ENCODE measurements at regions not wholly inside any gene's neighbourhood (a gene's known extent, or its start where the extent isn't known, plus 50 kb on each side); places are given as distances from the start of the nearest gene placed in this dataset.

GRCh38 chr2:105455488-105456003 lies 56.7 kb upstream of the FHL2 start:
- Histone ChIP-seq H3K27ac (no peak overlapping the region), H3K27me3 (no peaks in the 10 kb centered on the region), H3K4me1 (ENCODE audit: control insufficient read depth in 1 of 2, insufficient read depth in 1 of 2, low read depth in 1 of 2, low read length in 1 of 2) (no peaks in the 10 kb centered on the region), H3K9me3 (no peaks in the 10 kb centered on the region), H3K4me3 (ENCODE audit: low read depth in 1 of 2, low read length in 1 of 2) (no peak overlapping the region), H3K36me3 (no peaks in the 10 kb centered on the region)
- TF ChIP-seq CTCF (IDR thresholded peaks at IDR 0.05) = no peak

- Histone ChIP-seq H3K27ac (no peak overlapping the region), H3K27me3 (no peaks in the 10 kb centered on the region), H3K9me3 (no peaks in the 10 kb centered on the region), H3K4me1 (ENCODE audit: control insufficient read depth in 1 of 2, insufficient read depth in 1 of 2, low read depth in 1 of 2, low read length in 1 of 2) (no peaks in the 10 kb centered on the region), H3K36me3 (no peaks in the 10 kb centered on the region), H3K4me3 (ENCODE audit: low read depth in 1 of 2, low read length in 1 of 2) (no peak overlapping the region)
- TF ChIP-seq CTCF (IDR thresholded peaks at IDR 0.05) = no peak
These were observed 56.1 kb upstream of the FHL2 start for GRCh38 chr2:105454801-105455485.

- no peaks in the 10 kb centered on the region for H3K4me1 ChIP-seq (ENCODE audit: control insufficient read depth in 1 of 2, insufficient read depth in 1 of 2, low read depth in 1 of 2, low read length in 1 of 2)
- no peaks in the 10 kb centered on the region for H3K36me3 ChIP-seq
- H3K27ac ChIP-seq = no peak overlapping the region
- no peak overlapping the region for H3K4me3 ChIP-seq (ENCODE audit: low read depth in 1 of 2, low read length in 1 of 2)
- no peaks in the 10 kb centered on the region for H3K27me3 ChIP-seq
- no peaks in the 10 kb centered on the region for H3K9me3 ChIP-seq
- TF ChIP-seq CTCF (IDR thresholded peaks at IDR 0.05) = no peak
These were observed 52.8 kb upstream of the FHL2 start for GRCh38 chr2:105451571-105452166.

- Histone ChIP-seq H3K36me3 (no peaks in the 10 kb centered on the region), H3K4me3 (ENCODE audit: low read depth in 1 of 2, low read length in 1 of 2) (no peak overlapping the region), H3K4me1 (ENCODE audit: control insufficient read depth in 1 of 2, insufficient read depth in 1 of 2, low read depth in 1 of 2, low read length in 1 of 2) (no peaks in the 10 kb centered on the region), H3K9me3 (no peaks in the 10 kb centered on the region), H3K27me3 (no peaks in the 10 kb centered on the region), H3K27ac (no peak overlapping the region)
- TF ChIP-seq CTCF (IDR thresholded peaks at IDR 0.05) = no peak
These were observed 51.6 kb upstream of the FHL2 start for GRCh38 chr2:105450471-105450870.

GRCh38 chr2:105449076-105449475 lies 50.2 kb upstream of the FHL2 start:
- H3K27ac ChIP-seq = no peak overlapping the region

More at GRCh38 chr2:105449076-105449475, 50.2 kb upstream of the FHL2 start:
- Histone ChIP-seq H3K4me1 (ENCODE audit: control insufficient read depth in 1 of 2, insufficient read depth in 1 of 2, low read depth in 1 of 2, low read length in 1 of 2) (no peaks in the 10 kb centered on the region), H3K36me3 (no peaks in the 10 kb centered on the region), H3K9me3 (no peaks in the 10 kb centered on the region), H3K4me3 (ENCODE audit: low read depth in 1 of 2, low read length in 1 of 2) (no peak overlapping the region), H3K27me3 (no peaks in the 10 kb centered on the region)
- no peak for TF ChIP-seq CTCF (IDR thresholded peaks at IDR 0.05)

Data from neutrophil (primary cell).